T47D (cell line): ENCODE measurements at regions not wholly inside any gene's neighbourhood (a gene's known extent, or its start where the extent isn't known, plus 50 kb on each side); places are given as distances from the start of the nearest gene placed in this dataset.
"Not testable (repeated sequence)": the region's sequence is repeated elsewhere in the genome, so short reads cannot be mapped to it uniquely, and the experiment has no call there.

Experiments
- DNase-seq, 2 experiments: peaks; one replicate each; pipeline versions ENCODE4 v3.0.0 to v3.0.0-alpha.2; 2011 to 2012; ENCODE audit warnings: low read depth in 1 of 2, low spot score in 1 of 2
- JUND ChIP-seq: IDR thresholded peaks from 2 replicates; pipeline ENCODE4 v1.6.1; 2012; ENCODE audit warnings: low read depth
- in situ Hi-C: cut with HindIII; loops from 2 replicates; pipeline ENCODE4 v1.10.0; 2016; ENCODE audit warnings: low sequenced_read_pairs, low pct_unique_long_range_greater_than_20kb

DNA sequence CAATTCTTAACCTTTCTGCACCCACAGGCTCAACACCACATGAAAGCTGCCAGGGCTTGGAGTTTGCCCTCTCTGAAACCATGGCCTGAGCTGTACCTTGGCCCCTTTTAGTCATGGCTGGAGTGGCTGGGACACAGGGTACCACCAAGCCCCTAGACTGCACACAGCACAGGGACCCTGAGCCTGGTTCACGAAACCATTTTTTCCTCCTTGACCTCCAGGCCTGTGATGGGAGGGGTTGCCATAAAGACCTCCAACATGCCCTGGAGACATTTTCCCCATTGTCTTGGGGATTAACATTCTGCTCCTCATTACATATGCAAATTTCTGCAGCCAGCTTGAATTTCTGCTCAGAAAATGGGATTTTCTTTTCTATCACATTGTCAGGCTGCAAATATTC is 113.4 kb downstream of the XPNPEP1 start:
- DNase-seq, in situ Hi-C loops: not testable (repeated sequence)

DNA sequence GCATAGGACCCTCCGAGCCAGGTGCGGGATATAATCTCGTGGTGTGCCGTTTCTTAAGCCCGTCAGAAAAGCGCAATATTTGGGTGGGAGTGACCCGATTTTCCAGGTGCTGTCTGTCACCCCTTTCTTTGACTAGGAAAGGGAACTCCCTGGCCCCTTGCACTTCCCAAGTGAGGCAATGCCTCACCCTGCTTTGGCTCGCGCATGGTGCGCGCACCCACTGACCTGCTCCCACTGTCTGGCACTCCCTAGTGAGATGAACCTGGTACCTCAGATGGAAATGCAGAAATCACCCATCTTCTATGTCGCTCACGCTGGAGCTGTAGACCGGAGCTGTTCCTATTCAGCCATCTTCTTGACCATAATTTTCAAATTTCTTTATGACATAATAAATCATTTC is 122.1 kb downstream of the XPNPEP1 start:
- DNase-seq, in situ Hi-C loops: not testable (repeated sequence)

- TF ChIP-seq JUND: no peak
- in situ Hi-C loops: no loop called here
- DNase-seq: no peak
These were observed 132.7 kb downstream of the XPNPEP1 start for GRCh38 chr10:109790647-109791046.

DNA sequence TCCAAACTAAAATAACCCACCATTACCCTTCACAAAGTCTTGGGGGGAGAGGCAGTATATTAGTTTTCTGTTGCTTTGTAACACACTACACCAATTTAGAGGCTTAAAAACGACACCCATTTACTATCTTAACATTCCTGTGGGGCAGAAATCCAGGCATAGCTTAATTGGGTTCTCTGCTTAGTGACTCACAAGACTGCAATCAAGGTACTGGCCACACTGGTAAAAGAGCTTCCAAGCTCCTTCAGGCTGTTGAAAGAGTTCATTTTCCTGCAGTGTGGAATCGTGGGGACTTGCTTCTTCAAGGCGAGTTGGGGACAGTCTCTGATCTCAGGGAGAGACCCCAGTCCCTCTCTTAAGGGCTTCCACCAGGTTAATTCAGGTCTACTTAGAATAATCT is 139.1 kb downstream of the XPNPEP1 start:
- in situ Hi-C loops: no loop called here
- TF ChIP-seq JUND: no peak
- DNase-seq: peak in 1 of 2 experiments; percentile 22

GRCh38 chr10:109783286-109783685 is 140.0 kb downstream of the XPNPEP1 start:
- in situ Hi-C loops: no loop called here
- DNase-seq: no peak
- no peak for TF ChIP-seq JUND

GRCh38 chr10:109780997-109781396 is 142.3 kb downstream of the XPNPEP1 start:
- peak in 1 of 2 experiments; percentile 2 for DNase-seq
- TF ChIP-seq JUND: no peak
- in situ Hi-C loops: no loop called here

- in situ Hi-C loops: no loop called here
- DNase-seq: no peak
- no peak for TF ChIP-seq JUND
These were observed 144.3 kb downstream of the XPNPEP1 start for GRCh38 chr10:109778993-109779392.

DNA sequence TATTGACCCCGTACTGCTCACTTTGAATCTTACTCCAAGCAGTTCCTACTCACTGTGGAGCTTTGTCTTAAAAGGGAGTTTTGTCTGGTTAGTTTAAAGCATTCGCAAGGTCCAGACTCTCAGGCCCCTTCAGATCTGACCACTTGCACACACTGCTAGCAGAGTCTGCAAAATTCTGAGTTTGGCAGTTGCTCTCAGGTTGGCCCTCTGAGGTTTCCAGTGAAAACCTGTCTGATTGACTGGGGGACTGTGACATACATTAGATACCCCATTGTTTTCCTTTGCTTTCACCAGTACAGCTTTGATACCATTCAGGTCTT is 149.2 kb downstream of the XPNPEP1 start:
- in situ Hi-C loops: no loop called here
- TF ChIP-seq JUND: no peak
- DNase-seq: no peak

DNA sequence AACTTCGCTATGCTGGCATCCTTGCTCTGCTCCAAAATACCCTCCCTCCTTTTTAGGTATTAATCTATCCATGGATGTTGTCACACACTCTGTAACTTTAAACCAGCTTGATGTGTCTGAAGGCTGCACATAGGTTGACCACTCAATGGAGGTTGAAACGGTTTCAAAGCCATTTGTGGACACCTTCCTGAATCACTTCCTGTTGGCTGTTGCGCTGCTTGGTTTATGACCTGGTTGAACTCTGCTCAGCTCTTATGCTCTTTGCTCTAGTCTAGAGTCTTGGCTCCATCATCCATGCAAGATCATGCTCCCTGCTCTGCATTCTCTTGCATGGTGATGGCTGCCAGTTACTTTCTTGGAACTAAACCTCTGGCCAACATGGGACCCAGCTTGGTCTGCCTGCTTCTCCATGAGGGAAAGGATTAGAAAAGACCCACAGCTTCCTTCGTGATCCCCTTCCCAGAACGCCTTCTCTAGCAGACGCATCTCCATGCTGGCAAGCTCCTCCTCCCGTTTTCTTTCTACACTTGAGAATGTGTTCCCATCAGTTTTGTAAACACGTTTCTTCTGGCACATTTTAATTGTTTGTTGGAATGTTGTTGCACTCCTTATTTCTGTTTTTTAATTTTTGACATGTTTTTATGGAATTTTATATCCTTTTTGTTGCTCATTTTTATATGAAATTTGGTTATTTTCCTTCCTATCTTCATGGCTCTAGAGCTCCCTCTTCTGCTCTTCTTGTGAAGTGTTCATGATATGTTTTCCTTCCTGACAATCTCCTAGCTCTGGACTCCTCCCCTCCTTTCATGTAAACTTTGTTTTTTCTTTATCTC is 149.8 kb downstream of the XPNPEP1 start:
- TF ChIP-seq JUND: no peak
- peak; percentile 9 to 45 for DNase-seq

DNA sequence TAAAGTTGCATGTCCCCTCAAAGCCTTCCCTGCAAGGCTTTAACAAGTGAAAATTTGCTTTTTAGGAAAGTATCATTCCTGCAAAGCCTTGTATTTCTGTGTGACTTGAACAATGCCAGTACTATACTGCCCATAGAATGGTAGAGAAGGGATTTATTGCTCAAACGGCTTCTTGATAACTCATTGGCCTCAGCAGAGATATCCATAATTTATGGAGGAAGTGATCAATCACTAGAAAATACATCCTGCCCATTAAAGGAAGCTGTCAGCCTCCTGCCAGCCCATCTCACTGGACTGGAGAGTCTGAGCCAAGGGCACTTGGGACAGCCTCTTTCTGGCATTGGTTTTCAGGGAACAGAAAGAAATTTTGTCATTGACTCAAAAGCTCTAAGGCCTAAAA is 152.6 kb downstream of the XPNPEP1 start:
- in situ Hi-C loops: no loop called here
- no peak for TF ChIP-seq JUND
- no peak for DNase-seq

More for the DNA sequence above, 149.8 kb downstream of the XPNPEP1 start:
- in situ Hi-C loops: no loop called here

GRCh38 chr10:109769966-109770365 is 153.3 kb downstream of the XPNPEP1 start:
- no peak for DNase-seq
- in situ Hi-C loops: no loop called here
- no peak for TF ChIP-seq JUND

DNA sequence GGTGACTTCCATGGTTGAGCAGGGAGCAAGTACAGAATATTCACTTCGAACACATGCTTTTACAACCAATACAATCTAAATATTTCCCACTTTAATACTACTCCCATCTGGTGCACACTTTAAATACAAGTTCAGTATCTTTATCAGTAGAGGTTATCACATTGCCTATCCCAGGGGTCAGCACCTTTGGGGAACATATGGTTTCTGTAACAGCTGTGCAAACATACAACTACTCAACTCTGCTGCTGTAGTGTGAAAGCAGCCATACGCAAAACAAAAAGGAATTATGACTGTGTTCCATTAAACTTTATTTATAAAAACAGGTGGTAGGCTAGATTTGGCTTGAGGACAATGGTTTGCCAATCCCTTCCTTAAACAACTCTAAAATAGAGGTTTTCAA is 157.5 kb downstream of the XPNPEP1 start:
- in situ Hi-C loops: no loop called here
- no peak for TF ChIP-seq JUND
- no peak for DNase-seq

- in situ Hi-C loops: no loop called here
- no peak for DNase-seq
- TF ChIP-seq JUND: no peak
These were observed 160.8 kb downstream of the XPNPEP1 start for GRCh38 chr10:109762555-109762954.

DNA sequence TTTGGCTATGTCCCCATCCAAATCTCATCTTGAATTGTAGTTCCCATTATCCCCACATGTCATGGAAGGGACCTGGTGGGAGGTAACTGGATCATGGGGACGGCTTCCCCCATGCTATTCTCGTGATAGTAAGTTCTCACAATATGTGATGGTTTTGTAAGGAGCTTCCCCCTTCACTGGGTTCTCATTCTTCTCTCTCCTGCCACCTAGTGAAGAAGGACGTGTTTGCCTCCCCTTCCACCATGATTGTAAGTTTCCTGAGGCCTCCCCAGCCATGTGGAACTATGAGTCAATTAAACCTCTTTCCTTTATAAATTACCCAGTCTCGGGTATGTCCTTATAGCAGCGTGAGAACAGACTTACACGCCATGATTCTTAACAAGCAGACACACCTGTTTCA is 165.6 kb downstream of the XPNPEP1 start:
- peak in 1 of 2 experiments; percentile 23 for DNase-seq
- in situ Hi-C loops: not testable (repeated sequence)
